ENCODE measurements at regions not wholly inside any gene's neighbourhood (a gene's known extent, or its start where the extent isn't known, plus 50 kb on each side); places are given as distances from the start of the nearest gene placed in this dataset.

DNA sequence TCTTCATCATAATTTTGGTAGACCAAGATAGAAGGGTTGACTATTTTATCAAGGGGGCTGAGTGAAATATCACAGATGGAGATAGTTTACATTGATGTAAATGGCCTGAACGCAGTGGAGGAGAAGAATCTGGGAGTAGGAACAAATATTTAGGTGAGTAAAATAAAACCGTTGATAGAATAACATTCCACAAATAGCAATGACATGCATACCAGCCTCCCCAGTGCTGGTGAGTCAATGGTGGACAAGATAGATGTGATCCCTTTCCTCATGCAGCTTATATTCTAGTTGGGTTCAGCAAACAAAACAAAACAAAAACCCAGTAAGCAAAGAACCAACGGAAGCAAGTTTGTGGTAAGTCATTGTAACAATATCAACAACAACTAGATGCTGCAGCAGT, 385.2 kb downstream of the FAM170A start:
- TF ChIP-seq CTCF (IDR thresholded peaks at IDR 0.05) (no peak), POLR2AphosphoS5 (IDR thresholded peaks at IDR 0.05; ENCODE audit: insufficient read depth in 1 of 2, low read depth in 1 of 2) (no peak)
